SU-DHL-6 (cell line): ENCODE measurements at regions not wholly inside any gene's neighbourhood (a gene's known extent, or its start where the extent isn't known, plus 50 kb on each side); places are given as distances from the start of the nearest gene placed in this dataset.

Experiments
- EZH2phosphoT487 ChIP-seq: fragments of 200-600 bp; sonication (generic), shearing (Covaris generic); conservative IDR thresholded peaks from 2 replicates; pipeline ENCODE4 v1.6.1; 2018; ENCODE audit warnings: mild to moderate bottlenecking, antibody characterized with exemption, low read length, moderate library complexity, mixed read lengths
- TF ChIP-seq, protein P1 (sequence below): fragments of 200-600 bp; sonication (generic); IDR thresholded peaks from one replicate; pipeline ENCODE4 v1.5.1; 2017; ENCODE audit warnings: antibody characterized with exemption, mild to moderate bottlenecking, low read length, moderate library complexity; ENCODE audit not compliant: insufficient read depth, poor library complexity, severe bottlenecking

- TF ChIP-seq, protein P1, sequence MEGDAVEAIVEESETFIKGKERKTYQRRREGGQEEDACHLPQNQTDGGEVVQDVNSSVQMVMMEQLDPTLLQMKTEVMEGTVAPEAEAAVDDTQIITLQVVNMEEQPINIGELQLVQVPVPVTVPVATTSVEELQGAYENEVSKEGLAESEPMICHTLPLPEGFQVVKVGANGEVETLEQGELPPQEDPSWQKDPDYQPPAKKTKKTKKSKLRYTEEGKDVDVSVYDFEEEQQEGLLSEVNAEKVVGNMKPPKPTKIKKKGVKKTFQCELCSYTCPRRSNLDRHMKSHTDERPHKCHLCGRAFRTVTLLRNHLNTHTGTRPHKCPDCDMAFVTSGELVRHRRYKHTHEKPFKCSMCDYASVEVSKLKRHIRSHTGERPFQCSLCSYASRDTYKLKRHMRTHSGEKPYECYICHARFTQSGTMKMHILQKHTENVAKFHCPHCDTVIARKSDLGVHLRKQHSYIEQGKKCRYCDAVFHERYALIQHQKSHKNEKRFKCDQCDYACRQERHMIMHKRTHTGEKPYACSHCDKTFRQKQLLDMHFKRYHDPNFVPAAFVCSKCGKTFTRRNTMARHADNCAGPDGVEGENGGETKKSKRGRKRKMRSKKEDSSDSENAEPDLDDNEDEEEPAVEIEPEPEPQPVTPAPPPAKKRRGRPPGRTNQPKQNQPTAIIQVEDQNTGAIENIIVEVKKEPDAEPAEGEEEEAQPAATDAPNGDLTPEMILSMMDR, result no peak
- TF ChIP-seq EZH2phosphoT487, result no peak
Observed at GRCh38 chr10:57053530-57053929, 692.5 kb upstream of the ZWINT start.
